Epithelial cell of esophagus (primary cell): ENCODE measurements at regions not wholly inside any gene's neighbourhood (a gene's known extent, or its start where the extent isn't known, plus 50 kb on each side); places are given as distances from the start of the nearest gene placed in this dataset.

Experiments used
- DNase-seq: peaks from one replicate; pipeline ENCODE4 v3.0.0; 2010; ENCODE audit warnings: low read depth
- H3K4me3 ChIP-seq: 2 replicates; pipeline ENCODE4 v1.5.1; 2011; ENCODE audit warnings: mild to moderate bottlenecking, low read length, control low read depth
- CTCF ChIP-seq: IDR thresholded peaks from 2 replicates; pipeline ENCODE4 v1.5.1; 2011; ENCODE audit warnings: low read depth, mild to moderate bottlenecking, low read length, control low read depth, inconsistent platforms; ENCODE audit not compliant: insufficient read depth; ENCODE audit errors: missing control alignments

GRCh38 chr9:99561961-99562565 is 259.6 kb upstream of the NR4A3 start:
- no peak overlapping the region for H3K4me3 ChIP-seq
- no peak for DNase-seq
- no peak for TF ChIP-seq CTCF

- no peak overlapping the region for H3K4me3 ChIP-seq
- no peak for DNase-seq
- TF ChIP-seq CTCF = no peak
These were observed 258.3 kb upstream of the NR4A3 start for GRCh38 chr9:99563364-99563763.

- TF ChIP-seq CTCF = no peak
- H3K4me3 ChIP-seq = no peak overlapping the region
- DNase-seq = no peak
These were observed 256.5 kb upstream of the NR4A3 start for GRCh38 chr9:99565203-99565602.

- no peak overlapping the region for H3K4me3 ChIP-seq
- DNase-seq = no peak
These were observed 254.2 kb upstream of the NR4A3 start for GRCh38 chr9:99567436-99567835.

GRCh38 chr9:99569840-99570239 is 251.8 kb upstream of the NR4A3 start:
- H3K4me3 ChIP-seq = no peak overlapping the region
- no peak for DNase-seq
- no peak for TF ChIP-seq CTCF

More at GRCh38 chr9:99567436-99567835, 254.2 kb upstream of the NR4A3 start:
- TF ChIP-seq CTCF = no peak

- TF ChIP-seq CTCF = no peak
- DNase-seq = no peak
- H3K4me3 ChIP-seq = no peak overlapping the region
These were observed 249.1 kb upstream of the NR4A3 start for GRCh38 chr9:99572567-99572966.

- no peak for TF ChIP-seq CTCF
- H3K4me3 ChIP-seq = no peak overlapping the region
- DNase-seq = no peak
These were observed 248.6 kb upstream of the NR4A3 start for GRCh38 chr9:99573085-99573484.
